Lung (tissue), 11 donors: ENCODE measurements at regions not wholly inside any gene's neighbourhood (a gene's known extent, or its start where the extent isn't known, plus 50 kb on each side); places are given as distances from the start of the nearest gene placed in this dataset.

Experiments used
- ATAC-seq: fragments of 200-7000 bp; cut with Tn5 transposase; one replicate; pipeline ENCODE4 v1.9.1; 2020; ENCODE audit warnings: moderate number of reproducible peaks; ENCODE audit not compliant: insufficient read depth, low FRiP score
- DNase-seq, 3 donors: peaks; one replicate each; pipeline ENCODE4 v3.0.0-alpha.2; 2013 to 2017
- H3K27ac ChIP-seq, 2 donors: one replicate each; pipeline ENCODE4 v1.5.1; 2013; ENCODE audit warnings: mild to moderate bottlenecking in 2 of 2, moderate library complexity in 2 of 2, control low read depth in 1 of 2, inconsistent platforms in 1 of 2, low read depth in 1 of 2, low read length in 1 of 2
- H3K27me3 ChIP-seq, 3 donors: one replicate each; pipeline ENCODE4 v1.5.1; 2013; ENCODE audit warnings: low read length in 2 of 3; ENCODE audit not compliant: control insufficient read depth in 3 of 3, insufficient read depth in 3 of 3
- H3K36me3 ChIP-seq, 4 donors: one replicate each; pipeline ENCODE4 v1.5.1; 2013; ENCODE audit warnings: low read length in 4 of 4, mild to moderate bottlenecking in 1 of 4, moderate library complexity in 1 of 4; ENCODE audit not compliant: control insufficient read depth in 4 of 4, insufficient read depth in 4 of 4
- H3K4me1 ChIP-seq, 5 donors: one replicate each; pipeline ENCODE4 v1.5.1; 2013; ENCODE audit warnings: low read length in 5 of 5, mild to moderate bottlenecking in 2 of 5, moderate library complexity in 1 of 5; ENCODE audit not compliant: control insufficient read depth in 5 of 5, insufficient read depth in 5 of 5
- H3K4me3 ChIP-seq: one replicate; pipeline ENCODE4 v1.5.1; 2013; ENCODE audit warnings: mild to moderate bottlenecking, control low read depth, moderate library complexity
- H3K9ac ChIP-seq, 2 donors: one replicate each; pipeline ENCODE4 v1.5.1; 2013; ENCODE audit warnings: low read length in 2 of 2, control low read depth in 1 of 2; ENCODE audit not compliant: insufficient read depth in 1 of 2
- H3K9me3 ChIP-seq, 4 donors: one replicate each; pipeline ENCODE4 v1.5.1; 2013; ENCODE audit warnings: low read length in 3 of 4, mild to moderate bottlenecking in 1 of 4, moderate library complexity in 1 of 4; ENCODE audit not compliant: control insufficient read depth in 4 of 4, insufficient read depth in 3 of 4
- WGBS, 2 donors: extraction: QIAGEN DNeasy Blood & Tissue Kit; methylation state at CpG; one replicate each; pipeline ENCODE4 v1.1.7; 2013; 5-methylcytosine and 5-hydroxymethylcytosine counted together
- TF ChIP-seq, protein P1 (sequence below): IDR thresholded peaks from 2 replicates; pipeline ENCODE4 v1.5.1; 2012; ENCODE audit warnings: mild to moderate bottlenecking; ENCODE audit errors: control extremely low read depth, extremely low read depth
- donor health status: control.
- donor health status: control.
- donor health status: Bipolar disorder and iron deficiency.
- donor health status: healthy.
- donor health status: DM: yes; HTN: yes; CAD: no.

DNA sequence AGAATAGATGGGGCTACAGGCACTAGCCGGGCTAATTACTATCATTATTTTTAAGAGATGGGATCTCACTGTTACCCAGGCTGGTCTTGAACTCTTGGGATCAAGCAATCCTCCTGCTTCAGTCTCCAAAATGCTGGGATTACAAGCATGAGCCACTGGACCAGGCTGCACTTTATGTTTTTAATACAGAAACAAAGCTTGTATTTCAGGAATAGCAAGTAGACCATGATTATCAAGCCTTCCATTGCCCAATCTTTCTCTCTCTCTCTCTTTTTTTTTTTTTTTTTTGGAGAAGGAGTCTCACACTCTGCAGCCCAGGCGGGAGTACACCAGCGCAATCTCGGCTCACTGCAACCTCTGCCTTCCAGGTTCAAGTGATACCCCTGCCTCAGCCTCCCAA is 75.4 kb downstream of the MDH2 start:
- TF ChIP-seq, protein P1, sequence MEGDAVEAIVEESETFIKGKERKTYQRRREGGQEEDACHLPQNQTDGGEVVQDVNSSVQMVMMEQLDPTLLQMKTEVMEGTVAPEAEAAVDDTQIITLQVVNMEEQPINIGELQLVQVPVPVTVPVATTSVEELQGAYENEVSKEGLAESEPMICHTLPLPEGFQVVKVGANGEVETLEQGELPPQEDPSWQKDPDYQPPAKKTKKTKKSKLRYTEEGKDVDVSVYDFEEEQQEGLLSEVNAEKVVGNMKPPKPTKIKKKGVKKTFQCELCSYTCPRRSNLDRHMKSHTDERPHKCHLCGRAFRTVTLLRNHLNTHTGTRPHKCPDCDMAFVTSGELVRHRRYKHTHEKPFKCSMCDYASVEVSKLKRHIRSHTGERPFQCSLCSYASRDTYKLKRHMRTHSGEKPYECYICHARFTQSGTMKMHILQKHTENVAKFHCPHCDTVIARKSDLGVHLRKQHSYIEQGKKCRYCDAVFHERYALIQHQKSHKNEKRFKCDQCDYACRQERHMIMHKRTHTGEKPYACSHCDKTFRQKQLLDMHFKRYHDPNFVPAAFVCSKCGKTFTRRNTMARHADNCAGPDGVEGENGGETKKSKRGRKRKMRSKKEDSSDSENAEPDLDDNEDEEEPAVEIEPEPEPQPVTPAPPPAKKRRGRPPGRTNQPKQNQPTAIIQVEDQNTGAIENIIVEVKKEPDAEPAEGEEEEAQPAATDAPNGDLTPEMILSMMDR: no peak
- H3K9me3 ChIP-seq: no peaks in the 10 kb centered on the region
- WGBS, 2 donors: 89 to 94% methylated on average over 4 of the region's 4 CpGs
- no peak overlapping the region for H3K27ac ChIP-seq
- no peaks in the 10 kb centered on the region for H3K36me3 ChIP-seq
- ATAC-seq (no peak), DNase-seq (no peak)
- no peak overlapping the region for H3K9ac ChIP-seq
- no peak overlapping the region for H3K4me3 ChIP-seq
- no peaks in the 10 kb centered on the region for H3K27me3 ChIP-seq
- H3K4me1 ChIP-seq: no peaks in the 10 kb centered on the region

DNA sequence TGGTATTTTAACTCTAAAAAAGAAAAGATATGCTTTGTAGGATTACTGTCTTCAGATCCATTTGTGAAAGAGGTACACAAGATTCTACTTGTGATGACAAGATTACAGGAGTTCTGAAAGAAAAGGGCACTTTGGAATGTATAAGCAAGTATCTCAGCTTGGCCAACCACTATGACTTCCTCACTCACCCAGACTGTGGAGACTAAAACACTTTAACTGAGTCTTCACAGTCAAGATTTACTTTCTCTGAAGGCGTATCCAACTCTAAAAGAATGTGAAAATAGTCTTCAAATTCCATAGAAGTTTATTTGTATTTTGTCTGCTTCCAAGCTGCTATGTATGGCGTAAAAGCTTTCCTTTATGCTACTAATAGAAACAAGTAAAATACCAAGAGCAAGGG is 76.1 kb upstream of the SRRM3 start:
- ATAC-seq: no peak
- TF ChIP-seq, protein P1: no peak
- Histone ChIP-seq H3K9ac (no peak overlapping the region), H3K27me3 (no peaks in the 10 kb centered on the region), H3K4me3 (no peak overlapping the region), H3K27ac (no peak overlapping the region), H3K4me1 (no peaks in the 10 kb centered on the region), H3K9me3 (no peaks in the 10 kb centered on the region), H3K36me3 (no peaks in the 10 kb centered on the region)
- WGBS, 2 donors: 77 to 93% methylated on average over 2 of the region's 2 CpGs
- DNase-seq: no peak

DNA sequence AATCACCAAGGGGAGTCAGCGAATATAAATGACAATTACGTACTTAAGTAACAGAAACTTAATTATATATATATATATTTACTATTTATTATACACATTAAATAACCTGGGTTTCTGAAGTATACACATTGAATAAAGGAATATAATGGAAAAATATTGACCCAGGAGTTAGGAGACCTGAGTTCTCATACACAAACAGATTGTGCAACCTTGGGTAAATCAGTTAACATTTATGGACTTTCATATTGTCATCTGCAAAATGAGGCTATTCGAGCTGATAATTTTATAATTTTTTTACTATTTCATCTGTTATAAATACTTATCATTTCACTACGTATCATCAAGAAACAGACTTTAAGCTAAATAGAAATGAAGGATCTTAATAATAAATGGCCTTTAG is 75.1 kb upstream of the SRRM3 start:
- no peaks in the 10 kb centered on the region for H3K4me1 ChIP-seq
- DNase-seq (no peak), ATAC-seq (no peak)
- no peak overlapping the region for H3K9ac ChIP-seq
- TF ChIP-seq, protein P1: no peak
- no peak overlapping the region for H3K4me3 ChIP-seq
- no peak overlapping the region for H3K27ac ChIP-seq
- WGBS, 2 donors: 93 to 96% methylated on average over 4 of the region's 4 CpGs
- H3K27me3 ChIP-seq: no peaks in the 10 kb centered on the region
- H3K36me3 ChIP-seq: no peaks in the 10 kb centered on the region
- no peaks in the 10 kb centered on the region for H3K9me3 ChIP-seq

DNA sequence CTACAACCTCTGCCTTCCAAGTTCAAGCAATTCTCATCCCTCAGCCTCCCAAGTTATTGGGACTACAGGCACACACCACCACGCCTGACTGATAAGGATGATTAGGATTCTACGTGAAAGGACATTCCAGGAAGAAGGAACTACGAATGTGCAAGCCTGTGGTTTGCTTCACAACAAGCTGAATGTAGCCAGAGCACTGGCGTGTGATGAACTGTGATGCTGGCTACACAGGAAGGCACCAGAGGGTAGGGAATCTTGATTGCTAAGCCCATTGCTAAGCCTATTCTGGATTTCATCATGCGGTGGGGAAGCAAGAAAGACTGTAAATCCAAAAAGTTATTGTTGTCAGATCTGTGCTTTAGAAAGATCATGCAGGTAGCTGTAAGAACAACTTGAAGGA is 72.3 kb upstream of the SRRM3 start:
- ATAC-seq: no peak
- no peak overlapping the region for H3K4me3 ChIP-seq
- TF ChIP-seq, protein P1: no peak

More for the DNA sequence above, 72.3 kb upstream of the SRRM3 start:
- H3K27me3 ChIP-seq: no peaks in the 10 kb centered on the region
- H3K9me3 ChIP-seq: no peaks in the 10 kb centered on the region
- WGBS, 2 donors: 56 to 67% methylated on average over 5 of the region's 5 CpGs
- no peaks in the 10 kb centered on the region for H3K4me1 ChIP-seq
- no peak overlapping the region for H3K27ac ChIP-seq
- no peak overlapping the region for H3K9ac ChIP-seq
- DNase-seq: no peak
- H3K36me3 ChIP-seq: no peaks in the 10 kb centered on the region
